ENCODE measurements at regions not wholly inside any gene's neighbourhood (a gene's known extent, or its start where the extent isn't known, plus 50 kb on each side); places are given as distances from the start of the nearest gene placed in this dataset.

GRCh38 chr2:67321588-67321903, 75.6 kb upstream of the ETAA1 start:
- Histone ChIP-seq H3K36me3 (ENCODE audit: insufficient read depth, low read length) (no peaks in the 10 kb centered on the region), H3K4me2 (ENCODE audit: low read length) (no peak overlapping the region), H3K9me2 (ENCODE audit: insufficient read depth, low read length) (no peaks in the 10 kb centered on the region), H2AFZ (ENCODE audit: low read depth, low read length) (no peak overlapping the region), H3K9ac (ENCODE audit: low read length) (no peak overlapping the region), H4K20me1 (ENCODE audit: insufficient read depth) (no peaks in the 10 kb centered on the region), H3F3A (ENCODE audit: insufficient read depth, low read length, poor library complexity, severe bottlenecking) (no peaks in the 10 kb centered on the region), H3K4me3 (ENCODE audit: low read length) (no peak overlapping the region), H3K9me3 (ENCODE audit: low read length) (no peaks in the 10 kb centered on the region), H3K79me2 (replicated peaks; ENCODE audit: insufficient read depth, low read length) (no peaks in the 10 kb centered on the region), H3K27ac (ENCODE audit: low read length) (no peak overlapping the region), H3K27me3 (ENCODE audit: insufficient read depth, low read depth, low read length) (no peaks in the 10 kb centered on the region)
- TF ChIP-seq TAF1 (IDR thresholded peaks at IDR 0.05; ENCODE audit: low read depth): no peak
- TF ChIP-seq MXI1 (conservative IDR thresholded peaks at IDR 0.05; ENCODE audit: poor library complexity, severe bottlenecking): no peak
- TF ChIP-seq EP300 (conservative IDR thresholded peaks at IDR 0.05; ENCODE audit: poor library complexity, severe bottlenecking): no peak
- no peak for TF ChIP-seq POLR2AphosphoS5 (IDR thresholded peaks at IDR 0.05)
- no peak for TF ChIP-seq CTCF (IDR thresholded peaks at IDR 0.05; ENCODE audit: poor library complexity, severe bottlenecking)

- H4K20me1 ChIP-seq (ENCODE audit: insufficient read depth): no peaks in the 10 kb centered on the region
- no peaks in the 10 kb centered on the region for H3F3A ChIP-seq (ENCODE audit: insufficient read depth, low read length, poor library complexity, severe bottlenecking)
- H3K9ac ChIP-seq (ENCODE audit: low read length): no peak overlapping the region
- H3K9me2 ChIP-seq (ENCODE audit: insufficient read depth, low read length): no peaks in the 10 kb centered on the region
- H3K4me3 ChIP-seq (ENCODE audit: low read length): no peak overlapping the region
- H3K9me3 ChIP-seq (ENCODE audit: low read length): no peaks in the 10 kb centered on the region
- no peak overlapping the region for H3K27ac ChIP-seq (ENCODE audit: low read length)
- H2AFZ ChIP-seq (ENCODE audit: low read depth, low read length): no peak overlapping the region
- no peaks in the 10 kb centered on the region for H3K36me3 ChIP-seq (ENCODE audit: insufficient read depth, low read length)
- peak; percentile 34 for TF ChIP-seq SMC3 (conservative IDR thresholded peaks at IDR 0.05; ENCODE audit: poor library complexity)
- TF ChIP-seq CTCF (IDR thresholded peaks at IDR 0.05; ENCODE audit: poor library complexity, severe bottlenecking): peak; percentile 46
- TF ChIP-seq RAD21 (conservative IDR thresholded peaks at IDR 0.05): peak; percentile 54
- no peak for TF ChIP-seq REST (IDR thresholded peaks at IDR 0.05; ENCODE audit: borderline replicate concordance)
- no peak for TF ChIP-seq EP300 (conservative IDR thresholded peaks at IDR 0.05; ENCODE audit: poor library complexity, severe bottlenecking)
- H3K27me3 ChIP-seq (ENCODE audit: insufficient read depth, low read depth, low read length): no peaks in the 10 kb centered on the region
- no peak overlapping the region for H3K4me2 ChIP-seq (ENCODE audit: low read length)
- no peaks in the 10 kb centered on the region for H3K79me2 ChIP-seq (replicated peaks; ENCODE audit: insufficient read depth, low read length)
Measured at GRCh38 chr2:67322353-67323001, 74.7 kb upstream of the ETAA1 start.
